ENCODE measurements at regions not wholly inside any gene's neighbourhood (a gene's known extent, or its start where the extent isn't known, plus 50 kb on each side); places are given as distances from the start of the nearest gene placed in this dataset.

- no peaks in the 10 kb centered on the region for H3K36me3 ChIP-seq (ENCODE audit: insufficient read depth, low read length, poor library complexity, severe bottlenecking)
- BruUV-seq (replicated peaks) = no TSS peak
- TF ChIP-seq EZH2 (IDR thresholded peaks at IDR 0.05; ENCODE audit: borderline replicate concordance, low read depth, low read length, poor library complexity, severe bottlenecking) = no peak
- TF ChIP-seq CTCF (conservative IDR thresholded peaks at IDR 0.05; ENCODE audit: low read depth, low read length) = no peak
- no peak overlapping the region for H3K4me3 ChIP-seq (ENCODE audit: low read depth, low read length, poor library complexity, severe bottlenecking)
- no peak overlapping the region for H3K27ac ChIP-seq (ENCODE audit: low read depth, low read length, poor library complexity, severe bottlenecking)
- H3K9me3 ChIP-seq (ENCODE audit: low read depth, low read length, poor library complexity, severe bottlenecking) = no peaks in the 10 kb centered on the region
- no peak for DNase-seq (ENCODE audit: low spot score)
- intact Hi-C loops (cut with micrococcal nuclease; ENCODE audit: unreplicated experiment) = loop anchor here (2.0 kb wide), 1 partner anchor 15 kb away; no protein-coding TSS in a partner anchor
- no peaks in the 10 kb centered on the region for H3K27me3 ChIP-seq (replicated peaks; ENCODE audit: insufficient read depth, low read depth, low read length, poor library complexity)
- no peaks in the 10 kb centered on the region for H3K4me1 ChIP-seq (ENCODE audit: insufficient read depth, low read length, poor library complexity, severe bottlenecking)
- POLR2A ChIA-PET (ENCODE audit: low non-redundant PET) = no interaction called here
- CTCF ChIA-PET = no interaction called here
Observed at GRCh38 chr4:137039370-137039769, 492.9 kb downstream of the PCDH18 start.

GRCh38 chr4:137032222-137032621 is 500.1 kb downstream of the PCDH18 start:
- no TSS peak for BruUV-seq (replicated peaks)
- CTCF ChIA-PET = no interaction called here

GRCh38 chr4:137029026-137029425 is 503.3 kb downstream of the PCDH18 start:
- intact Hi-C loops (cut with micrococcal nuclease; ENCODE audit: unreplicated experiment) = no loop called here
- BruUV-seq (replicated peaks) = no TSS peak
- no peaks in the 10 kb centered on the region for H3K9me3 ChIP-seq (ENCODE audit: low read depth, low read length, poor library complexity, severe bottlenecking)
- CTCF ChIA-PET = no interaction called here
- TF ChIP-seq EZH2 (IDR thresholded peaks at IDR 0.05; ENCODE audit: borderline replicate concordance, low read depth, low read length, poor library complexity, severe bottlenecking) = no peak
- TF ChIP-seq CTCF (conservative IDR thresholded peaks at IDR 0.05; ENCODE audit: low read depth, low read length) = no peak
- H3K27me3 ChIP-seq (replicated peaks; ENCODE audit: insufficient read depth, low read depth, low read length, poor library complexity) = no peaks in the 10 kb centered on the region
- no peak for DNase-seq (ENCODE audit: low spot score)
- POLR2A ChIA-PET (ENCODE audit: low non-redundant PET) = no interaction called here
- no peak overlapping the region for H3K27ac ChIP-seq (ENCODE audit: low read depth, low read length, poor library complexity, severe bottlenecking)
- no peak overlapping the region for H3K4me3 ChIP-seq (ENCODE audit: low read depth, low read length, poor library complexity, severe bottlenecking)
- no peaks in the 10 kb centered on the region for H3K36me3 ChIP-seq (ENCODE audit: insufficient read depth, low read length, poor library complexity, severe bottlenecking)
- H3K4me1 ChIP-seq (ENCODE audit: insufficient read depth, low read length, poor library complexity, severe bottlenecking) = no peaks in the 10 kb centered on the region

More at GRCh38 chr4:137032222-137032621, 500.1 kb downstream of the PCDH18 start:
- no peak overlapping the region for H3K4me3 ChIP-seq (ENCODE audit: low read depth, low read length, poor library complexity, severe bottlenecking)
- H3K27me3 ChIP-seq (replicated peaks; ENCODE audit: insufficient read depth, low read depth, low read length, poor library complexity) = no peaks in the 10 kb centered on the region
- no peaks in the 10 kb centered on the region for H3K36me3 ChIP-seq (ENCODE audit: insufficient read depth, low read length, poor library complexity, severe bottlenecking)
- H3K4me1 ChIP-seq (ENCODE audit: insufficient read depth, low read length, poor library complexity, severe bottlenecking) = no peaks in the 10 kb centered on the region
- intact Hi-C loops (cut with micrococcal nuclease; ENCODE audit: unreplicated experiment) = no loop called here
- POLR2A ChIA-PET (ENCODE audit: low non-redundant PET) = no interaction called here
- peak; percentile 9 for DNase-seq (ENCODE audit: low spot score)
- H3K27ac ChIP-seq (ENCODE audit: low read depth, low read length, poor library complexity, severe bottlenecking) = no peak overlapping the region
- H3K9me3 ChIP-seq (ENCODE audit: low read depth, low read length, poor library complexity, severe bottlenecking) = no peaks in the 10 kb centered on the region
- no peak for TF ChIP-seq CTCF (conservative IDR thresholded peaks at IDR 0.05; ENCODE audit: low read depth, low read length)
- TF ChIP-seq EZH2 (IDR thresholded peaks at IDR 0.05; ENCODE audit: borderline replicate concordance, low read depth, low read length, poor library complexity, severe bottlenecking) = no peak

All from A673 (cell line).